ENCODE measurements at regions not wholly inside any gene's neighbourhood (a gene's known extent, or its start where the extent isn't known, plus 50 kb on each side); places are given as distances from the start of the nearest gene placed in this dataset.

- DNase-seq (ENCODE audit: low read depth in 3 of 3, low spot score in 2 of 3), result no peak
Observed at GRCh38 chr4:134298313-134298712, 96.7 kb upstream of the PABPC4L start.

- DNase-seq (ENCODE audit: low read depth in 3 of 3, low spot score in 2 of 3), result no peak
Observed at GRCh38 chr4:134297765-134298164, 96.2 kb upstream of the PABPC4L start.

GRCh38 chr4:134282680-134283079, 81.1 kb upstream of the PABPC4L start:
- DNase-seq (ENCODE audit: low read depth in 3 of 3, low spot score in 2 of 3), result no peak

GRCh38 chr4:134278675-134279074, 77.1 kb upstream of the PABPC4L start:
- no peak for DNase-seq (ENCODE audit: low read depth in 3 of 3, low spot score in 2 of 3)

- DNase-seq (ENCODE audit: low read depth in 3 of 3, low spot score in 2 of 3), result no peak
Observed at GRCh38 chr4:134276476-134276875, 74.9 kb upstream of the PABPC4L start.

- DNase-seq (ENCODE audit: low read depth in 3 of 3, low spot score in 2 of 3), result no peak
Observed at GRCh38 chr4:134260126-134260525, 58.5 kb upstream of the PABPC4L start.

Data from right renal cortex interstitium (tissue), 3 donors.